ACC112 (cell line): ENCODE measurements at regions not wholly inside any gene's neighbourhood (a gene's known extent, or its start where the extent isn't known, plus 50 kb on each side); places are given as distances from the start of the nearest gene placed in this dataset.

Experiments
- H2AFZ ChIP-seq: fragments of 200-600 bp; sonication (generic); one replicate; pipeline ENCODE4 v1.6.0; 2017; ENCODE audit warnings: antibody characterized with exemption, low read length; ENCODE audit not compliant: unreplicated experiment
- H3K27ac ChIP-seq: fragments of 200-600 bp; sonication (generic); 2 replicates; pipeline ENCODE4 v1.5.1; 2014; ENCODE audit warnings: low read depth, mild to moderate bottlenecking, antibody characterized with exemption, low read length, moderate library complexity
- H3K27me3 ChIP-seq: fragments of 200-600 bp; sonication (generic); 2 replicates; pipeline ENCODE4 v1.6.1; 2014; ENCODE audit warnings: mild to moderate bottlenecking, antibody characterized with exemption, low read length, moderate library complexity, mixed read lengths; ENCODE audit not compliant: insufficient read depth
- H3K36me3 ChIP-seq: fragments of 200-600 bp; sonication (generic); 2 replicates; pipeline ENCODE4 v1.6.1; 2016; ENCODE audit warnings: mild to moderate bottlenecking, antibody characterized with exemption, low read length, moderate library complexity, mixed read lengths; ENCODE audit not compliant: insufficient read depth
- H3K4me1 ChIP-seq: fragments of 200-600 bp; sonication (generic); one replicate; pipeline ENCODE4 v1.6.1; 2016; ENCODE audit warnings: low read length, mixed read lengths; ENCODE audit not compliant: insufficient read depth, unreplicated experiment, control insufficient read depth
- H3K4me3 ChIP-seq: fragments of 200-600 bp; sonication (generic); 2 replicates; pipeline ENCODE4 v1.5.1; 2014; ENCODE audit warnings: mild to moderate bottlenecking, low read depth, low read length
- H3K79me2 ChIP-seq: fragments of 200-600 bp; sonication (generic); one replicate; pipeline ENCODE4 v1.6.0; 2016; ENCODE audit warnings: low read length; ENCODE audit not compliant: control insufficient read depth, unreplicated experiment, insufficient read depth

DNA sequence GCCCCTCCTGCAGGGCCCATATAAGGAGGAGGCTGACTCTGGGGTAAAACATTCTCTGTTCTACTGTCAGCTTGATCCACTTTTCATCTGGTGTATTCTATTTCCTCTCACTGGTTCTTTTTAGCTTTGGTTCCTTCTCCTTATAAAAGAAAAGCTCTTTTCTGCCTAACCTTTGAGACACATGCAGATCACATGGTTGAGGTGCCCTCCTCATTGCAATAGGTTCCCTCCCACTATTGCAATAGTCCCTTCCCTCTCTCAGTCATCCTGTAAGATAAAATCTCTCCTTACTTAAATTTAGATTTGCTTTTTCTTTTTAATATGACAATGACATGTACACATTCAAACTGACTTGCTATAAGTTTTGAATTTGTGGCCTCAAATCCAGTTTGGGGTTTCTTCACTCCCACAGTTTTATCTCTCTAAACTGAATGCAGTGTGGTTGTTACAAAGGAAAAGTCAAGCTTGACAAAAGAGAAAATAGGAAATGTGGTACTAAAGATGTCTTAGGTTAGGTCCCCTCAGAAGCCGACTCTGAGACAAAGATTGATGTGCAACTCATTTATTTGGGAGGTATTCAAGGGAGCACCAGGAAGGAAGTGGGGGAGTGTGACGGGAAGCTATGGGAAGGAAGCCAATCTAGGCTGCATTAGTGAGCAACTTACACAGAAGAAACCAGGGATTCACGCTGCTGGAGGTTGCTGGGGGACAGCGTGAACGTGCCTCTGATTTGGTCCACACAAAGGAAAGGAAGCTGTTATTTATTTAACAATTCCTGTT is 127.6 kb upstream of the LINC00305 start:
- no peak overlapping the region for H2AFZ ChIP-seq
- H3K27ac ChIP-seq: no peak overlapping the region

DNA sequence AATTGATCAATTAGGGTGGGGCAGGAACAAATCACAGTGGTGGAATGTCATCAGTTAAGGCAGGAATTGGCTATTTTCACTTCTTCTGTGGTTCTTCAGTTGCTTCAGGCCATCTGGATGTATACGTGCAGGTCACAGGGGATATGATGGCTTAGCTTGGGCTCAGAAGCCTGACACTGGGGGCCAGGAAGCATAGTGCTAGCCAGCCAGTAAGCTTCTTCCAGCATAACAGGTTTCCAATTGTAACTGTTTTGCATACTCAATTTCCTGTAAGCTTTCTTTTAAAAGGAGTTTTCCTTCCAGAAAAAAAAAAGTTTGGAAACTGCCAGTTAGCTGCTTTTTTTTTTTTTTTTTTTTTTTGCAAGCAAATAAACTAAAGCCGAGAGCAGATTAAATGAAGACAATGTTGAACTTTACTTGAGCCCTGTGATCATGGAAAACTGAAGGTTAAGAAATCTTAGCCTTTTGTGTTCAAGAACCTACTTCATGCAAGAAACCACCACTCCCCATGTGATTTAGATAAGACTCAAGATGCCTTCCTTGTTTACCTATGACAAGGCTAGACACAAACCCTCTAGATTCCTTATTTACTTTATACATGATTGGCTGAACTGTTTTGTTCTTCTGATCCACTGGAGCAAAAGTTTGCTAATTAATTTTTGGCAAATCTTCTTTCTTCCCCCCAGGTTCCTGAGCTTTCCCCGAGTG is 126.9 kb upstream of the LINC00305 start:
- Histone ChIP-seq H2AFZ (no peak overlapping the region), H3K36me3 (no peaks in the 10 kb centered on the region), H3K79me2 (no peaks in the 10 kb centered on the region), H3K4me1 (no peaks in the 10 kb centered on the region), H3K27me3 (no peaks in the 10 kb centered on the region), H3K27ac (no peak overlapping the region), H3K4me3 (no peak overlapping the region)

More for the DNA sequence above, 127.6 kb upstream of the LINC00305 start:
- Histone ChIP-seq H3K27me3 (no peaks in the 10 kb centered on the region), H3K79me2 (no peaks in the 10 kb centered on the region), H3K4me1 (no peaks in the 10 kb centered on the region), H3K36me3 (no peaks in the 10 kb centered on the region), H3K4me3 (no peak overlapping the region)

DNA sequence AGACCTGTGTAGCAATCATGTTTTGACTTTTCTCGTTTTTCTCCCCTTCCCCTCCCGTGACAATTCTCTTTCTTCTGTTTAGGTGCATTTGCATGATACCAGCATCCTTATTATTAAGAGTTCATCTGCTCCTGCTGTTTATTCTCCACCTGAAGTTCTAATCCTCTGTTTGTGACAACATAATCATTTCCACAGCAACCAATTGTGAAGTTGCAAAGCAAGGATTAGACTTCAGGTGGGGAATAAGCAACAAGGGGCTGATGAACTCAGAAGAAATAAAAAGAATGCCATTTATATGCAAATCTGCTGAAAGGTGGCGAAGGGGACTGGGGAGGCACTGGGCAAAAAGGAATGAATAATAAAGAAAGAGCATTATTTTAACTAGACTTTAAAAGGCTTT is 124.8 kb upstream of the LINC00305 start:
- H3K27me3 ChIP-seq: no peaks in the 10 kb centered on the region
- no peaks in the 10 kb centered on the region for H3K4me1 ChIP-seq
- H3K27ac ChIP-seq: no peak overlapping the region
- no peak overlapping the region for H2AFZ ChIP-seq
- H3K4me3 ChIP-seq: no peak overlapping the region
- H3K36me3 ChIP-seq: no peaks in the 10 kb centered on the region
- no peaks in the 10 kb centered on the region for H3K79me2 ChIP-seq

DNA sequence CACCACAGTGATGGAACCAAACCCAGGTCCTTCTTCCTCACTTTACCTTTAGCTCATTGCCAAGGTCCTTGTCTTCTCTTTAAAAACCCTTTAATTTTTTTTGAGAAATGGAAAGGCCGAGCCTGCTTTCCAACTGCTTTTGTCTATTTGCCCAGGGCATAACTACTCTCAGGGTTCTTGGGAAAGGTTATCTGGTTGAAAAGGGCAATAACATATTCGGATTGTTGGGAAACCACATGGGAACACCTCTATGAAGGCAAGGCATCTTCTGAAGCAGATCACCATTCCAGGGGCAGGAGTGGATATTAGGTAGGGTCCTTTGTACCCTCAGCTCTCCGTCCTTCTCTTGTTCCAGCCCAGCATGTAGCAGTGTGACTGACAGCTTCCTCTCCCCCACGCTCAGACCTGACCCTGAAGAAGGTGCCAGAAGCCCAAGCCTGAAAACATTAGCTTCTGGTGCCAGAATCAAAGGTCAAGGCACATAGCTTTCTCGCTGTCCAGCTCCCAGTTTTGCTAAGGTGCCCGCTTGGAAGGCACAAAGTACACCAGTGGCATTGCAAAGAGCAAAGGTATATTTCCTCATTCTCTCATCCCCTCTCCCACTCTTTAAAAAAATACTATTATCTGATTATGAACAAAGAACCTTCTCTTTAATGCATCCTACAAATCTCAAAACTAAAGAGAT is 123.2 kb upstream of the LINC00305 start:
- no peak overlapping the region for H3K27ac ChIP-seq
- no peak overlapping the region for H2AFZ ChIP-seq
- H3K4me3 ChIP-seq: no peak overlapping the region
- no peaks in the 10 kb centered on the region for H3K4me1 ChIP-seq
- H3K79me2 ChIP-seq: no peaks in the 10 kb centered on the region
- no peaks in the 10 kb centered on the region for H3K36me3 ChIP-seq
- no peaks in the 10 kb centered on the region for H3K27me3 ChIP-seq

DNA sequence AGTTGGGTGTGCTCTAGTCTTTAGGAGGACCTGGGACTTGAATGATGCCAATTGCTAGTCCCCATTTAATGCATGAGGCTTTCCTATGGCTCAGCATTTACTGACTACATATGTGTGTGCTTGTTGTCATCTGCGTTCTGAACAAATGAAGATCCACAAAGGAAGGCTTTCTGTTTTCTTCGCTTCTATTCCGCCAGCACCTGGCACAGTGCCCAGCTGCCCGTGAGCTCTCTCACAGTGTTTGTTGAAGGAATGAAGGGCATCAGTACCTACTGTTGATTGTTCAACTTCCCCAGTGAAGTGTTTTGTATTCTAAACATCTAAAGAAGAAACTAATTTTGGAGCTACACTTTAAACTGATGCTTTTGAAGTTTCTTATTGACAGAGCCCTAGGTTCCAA is 122.4 kb upstream of the LINC00305 start:
- Histone ChIP-seq H3K27ac (no peak overlapping the region), H2AFZ (no peak overlapping the region), H3K27me3 (no peaks in the 10 kb centered on the region), H3K79me2 (no peaks in the 10 kb centered on the region), H3K4me3 (no peak overlapping the region), H3K4me1 (no peaks in the 10 kb centered on the region), H3K36me3 (no peaks in the 10 kb centered on the region)

- Histone ChIP-seq H3K4me3 (no peak overlapping the region), H3K27me3 (no peaks in the 10 kb centered on the region), H3K27ac (no peak overlapping the region), H3K4me1 (no peaks in the 10 kb centered on the region), H2AFZ (no peak overlapping the region), H3K79me2 (no peaks in the 10 kb centered on the region), H3K36me3 (no peaks in the 10 kb centered on the region)
Measured at GRCh38 chr18:64270608-64271007, 121.7 kb upstream of the LINC00305 start.

DNA sequence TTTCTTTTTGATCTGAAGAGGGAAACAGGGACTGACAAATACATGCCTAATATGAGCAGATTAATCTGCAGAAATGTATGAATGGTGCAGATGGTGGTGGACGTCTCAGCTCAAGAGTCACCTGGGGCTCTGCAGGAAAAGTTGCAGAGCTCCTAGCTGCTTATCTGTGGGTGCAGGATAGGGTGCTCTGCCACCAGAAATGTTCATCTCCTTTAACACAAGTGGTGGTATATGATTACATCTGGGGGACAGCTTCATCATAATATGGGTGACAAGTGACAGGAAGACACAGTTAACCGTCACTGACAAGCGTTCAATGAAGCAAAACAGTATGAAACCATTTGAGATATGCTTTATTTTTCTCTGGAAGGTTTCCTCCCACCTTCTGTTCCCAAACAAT is 121.2 kb upstream of the LINC00305 start:
- Histone ChIP-seq H3K4me1 (no peaks in the 10 kb centered on the region), H3K79me2 (no peaks in the 10 kb centered on the region), H2AFZ (no peak overlapping the region)

GRCh38 chr18:64264171-64264570 is 115.3 kb upstream of the LINC00305 start:
- Histone ChIP-seq H3K4me3 (no peak overlapping the region), H3K36me3 (no peaks in the 10 kb centered on the region), H3K27ac (no peak overlapping the region), H2AFZ (no peak overlapping the region), H3K4me1 (no peaks in the 10 kb centered on the region), H3K79me2 (no peaks in the 10 kb centered on the region), H3K27me3 (no peaks in the 10 kb centered on the region)

More for the DNA sequence above, 121.2 kb upstream of the LINC00305 start:
- no peaks in the 10 kb centered on the region for H3K27me3 ChIP-seq
- no peaks in the 10 kb centered on the region for H3K36me3 ChIP-seq
- H3K4me3 ChIP-seq: no peak overlapping the region
- no peak overlapping the region for H3K27ac ChIP-seq

GRCh38 chr18:64260810-64261209 is 111.9 kb upstream of the LINC00305 start:
- no peak overlapping the region for H3K4me3 ChIP-seq
- no peaks in the 10 kb centered on the region for H3K4me1 ChIP-seq
- no peaks in the 10 kb centered on the region for H3K36me3 ChIP-seq
- no peaks in the 10 kb centered on the region for H3K79me2 ChIP-seq
- no peak overlapping the region for H2AFZ ChIP-seq
- H3K27me3 ChIP-seq: no peaks in the 10 kb centered on the region
- H3K27ac ChIP-seq: no peak overlapping the region

DNA sequence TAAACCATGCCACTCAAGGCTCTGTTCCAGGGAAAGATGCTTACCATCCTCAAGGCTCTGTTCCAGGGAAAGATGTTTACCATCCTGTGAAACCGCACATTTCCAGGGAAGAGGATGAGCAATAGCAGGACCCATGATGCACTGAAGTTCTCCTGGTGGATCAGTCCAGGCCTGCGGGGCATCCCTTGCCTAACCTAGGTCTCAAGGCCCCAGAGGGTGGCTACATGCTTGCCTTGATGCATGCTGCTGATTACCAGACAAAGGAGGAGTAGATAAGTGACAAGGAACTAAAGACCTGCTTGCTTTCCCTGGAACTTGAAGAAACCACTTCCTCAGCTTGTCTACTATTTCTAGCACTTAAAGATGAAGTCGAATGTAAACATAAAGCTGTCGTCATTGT is 111.0 kb upstream of the LINC00305 start:
- no peak overlapping the region for H3K4me3 ChIP-seq
- no peaks in the 10 kb centered on the region for H3K27me3 ChIP-seq
- no peaks in the 10 kb centered on the region for H3K4me1 ChIP-seq
- H3K36me3 ChIP-seq: no peaks in the 10 kb centered on the region
- H3K79me2 ChIP-seq: no peaks in the 10 kb centered on the region
- no peak overlapping the region for H2AFZ ChIP-seq
- H3K27ac ChIP-seq: no peak overlapping the region
